ENCODE measurements at regions not wholly inside any gene's neighbourhood (a gene's known extent, or its start where the extent isn't known, plus 50 kb on each side); places are given as distances from the start of the nearest gene placed in this dataset.

DNA sequence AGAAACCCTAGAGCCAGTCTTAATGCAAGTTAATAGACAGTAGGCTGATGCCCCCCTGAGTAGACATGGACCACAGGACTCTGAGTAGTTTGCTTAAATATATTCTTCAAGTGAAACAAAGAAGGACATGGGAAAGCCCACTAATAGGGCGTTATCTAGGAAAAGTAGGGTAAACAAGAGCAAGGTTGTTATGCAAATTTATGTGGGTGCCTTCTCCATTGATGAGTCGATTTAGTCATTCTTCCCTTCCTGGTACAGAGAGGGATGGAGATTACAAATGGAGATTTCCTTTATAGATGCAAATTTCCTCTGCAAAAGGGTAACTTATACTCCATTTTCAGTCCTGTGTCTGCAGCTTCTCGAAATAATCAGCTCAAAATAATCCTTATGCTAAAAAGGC is 262.0 kb downstream of the CD83 start:
- TF ChIP-seq, protein P1, sequence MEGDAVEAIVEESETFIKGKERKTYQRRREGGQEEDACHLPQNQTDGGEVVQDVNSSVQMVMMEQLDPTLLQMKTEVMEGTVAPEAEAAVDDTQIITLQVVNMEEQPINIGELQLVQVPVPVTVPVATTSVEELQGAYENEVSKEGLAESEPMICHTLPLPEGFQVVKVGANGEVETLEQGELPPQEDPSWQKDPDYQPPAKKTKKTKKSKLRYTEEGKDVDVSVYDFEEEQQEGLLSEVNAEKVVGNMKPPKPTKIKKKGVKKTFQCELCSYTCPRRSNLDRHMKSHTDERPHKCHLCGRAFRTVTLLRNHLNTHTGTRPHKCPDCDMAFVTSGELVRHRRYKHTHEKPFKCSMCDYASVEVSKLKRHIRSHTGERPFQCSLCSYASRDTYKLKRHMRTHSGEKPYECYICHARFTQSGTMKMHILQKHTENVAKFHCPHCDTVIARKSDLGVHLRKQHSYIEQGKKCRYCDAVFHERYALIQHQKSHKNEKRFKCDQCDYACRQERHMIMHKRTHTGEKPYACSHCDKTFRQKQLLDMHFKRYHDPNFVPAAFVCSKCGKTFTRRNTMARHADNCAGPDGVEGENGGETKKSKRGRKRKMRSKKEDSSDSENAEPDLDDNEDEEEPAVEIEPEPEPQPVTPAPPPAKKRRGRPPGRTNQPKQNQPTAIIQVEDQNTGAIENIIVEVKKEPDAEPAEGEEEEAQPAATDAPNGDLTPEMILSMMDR (IDR thresholded peaks at IDR 0.05; ENCODE audit: low read depth, low read length): no peak
- no peak overlapping the region for H3K4me3 ChIP-seq (ENCODE audit: low read depth, low read length)

DNA sequence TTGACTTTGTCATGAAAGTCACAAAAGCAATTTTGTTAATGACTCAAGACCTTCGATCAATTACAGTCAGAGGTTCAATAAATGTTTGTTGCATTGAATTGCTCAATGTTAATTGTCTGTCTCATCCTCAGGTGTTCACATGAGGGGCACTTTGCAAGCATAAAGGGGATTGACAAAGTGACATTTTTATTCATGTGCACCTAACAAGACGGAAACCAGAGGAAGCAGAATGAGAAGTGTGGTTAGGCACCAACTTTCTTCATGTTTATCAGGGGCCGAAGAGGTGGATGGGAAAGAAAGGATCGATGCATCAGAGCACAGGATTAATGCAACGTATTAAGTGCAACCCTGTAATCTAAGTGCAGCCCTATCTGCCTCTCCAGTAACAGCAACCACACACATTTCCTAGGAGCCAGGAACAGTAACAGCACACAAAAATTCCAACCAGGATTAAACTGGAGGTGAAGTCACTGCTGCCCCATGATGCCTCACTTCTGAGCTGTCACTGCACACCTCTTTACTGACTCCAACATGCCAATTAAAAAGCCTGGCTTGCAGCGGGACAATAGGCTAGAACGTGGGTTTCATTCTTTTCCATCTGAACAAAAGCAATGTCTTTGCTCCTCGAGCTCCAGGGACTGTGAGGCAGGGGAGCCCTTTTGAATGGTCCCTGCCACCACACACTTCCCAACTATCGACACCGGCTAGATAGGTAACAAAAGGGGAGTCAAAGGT is 262.7 kb downstream of the CD83 start:
- TF ChIP-seq, protein P1 (IDR thresholded peaks at IDR 0.05; ENCODE audit: low read depth, low read length): no peak
- no peak overlapping the region for H3K4me3 ChIP-seq (ENCODE audit: low read depth, low read length)

DNA sequence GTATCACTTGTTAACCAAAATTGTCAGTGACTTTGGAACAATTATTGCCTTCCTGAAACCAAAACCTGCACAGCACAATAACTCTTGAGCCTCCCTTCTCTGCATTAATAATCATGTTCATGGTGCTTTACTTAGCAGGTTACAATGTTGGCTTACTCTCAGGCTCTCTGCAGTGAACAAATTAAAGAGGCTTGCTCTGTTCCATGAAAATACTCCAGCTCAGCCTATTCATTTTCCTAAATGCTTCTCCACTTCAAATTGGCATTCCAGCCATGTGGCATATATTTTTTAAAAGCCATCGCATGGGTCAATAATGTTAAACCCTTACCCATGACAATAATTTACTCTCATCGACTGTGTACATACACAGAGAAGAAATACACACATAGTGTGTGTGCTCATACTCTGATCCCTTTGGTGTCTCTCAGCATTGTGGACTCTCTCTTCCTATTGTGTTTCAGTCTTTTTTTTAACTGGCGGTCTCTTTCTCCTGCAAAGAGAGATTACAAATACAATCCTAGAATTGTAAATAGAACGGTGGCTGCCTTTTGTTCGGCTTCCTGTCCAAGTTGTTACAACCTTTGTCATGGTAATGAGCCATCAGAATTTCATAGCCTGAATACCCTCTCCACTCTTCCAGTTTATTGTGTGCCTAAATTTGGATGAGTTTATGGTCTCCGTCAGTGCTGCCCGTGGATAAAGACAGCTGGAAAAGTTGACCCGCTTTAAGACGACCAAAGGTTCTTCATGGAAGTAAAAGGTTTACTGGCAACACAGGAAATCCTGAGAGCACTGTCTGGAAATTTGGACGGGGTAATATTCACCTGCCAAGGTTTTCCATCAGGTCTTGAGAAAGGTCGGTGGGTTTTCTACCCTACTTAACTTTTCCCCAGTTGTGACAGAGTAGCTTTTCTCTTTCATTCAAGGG is 263.6 kb downstream of the CD83 start:
- TF ChIP-seq, protein P1 (IDR thresholded peaks at IDR 0.05; ENCODE audit: low read depth, low read length): no peak
- no peak overlapping the region for H3K4me3 ChIP-seq (ENCODE audit: low read depth, low read length)

DNA sequence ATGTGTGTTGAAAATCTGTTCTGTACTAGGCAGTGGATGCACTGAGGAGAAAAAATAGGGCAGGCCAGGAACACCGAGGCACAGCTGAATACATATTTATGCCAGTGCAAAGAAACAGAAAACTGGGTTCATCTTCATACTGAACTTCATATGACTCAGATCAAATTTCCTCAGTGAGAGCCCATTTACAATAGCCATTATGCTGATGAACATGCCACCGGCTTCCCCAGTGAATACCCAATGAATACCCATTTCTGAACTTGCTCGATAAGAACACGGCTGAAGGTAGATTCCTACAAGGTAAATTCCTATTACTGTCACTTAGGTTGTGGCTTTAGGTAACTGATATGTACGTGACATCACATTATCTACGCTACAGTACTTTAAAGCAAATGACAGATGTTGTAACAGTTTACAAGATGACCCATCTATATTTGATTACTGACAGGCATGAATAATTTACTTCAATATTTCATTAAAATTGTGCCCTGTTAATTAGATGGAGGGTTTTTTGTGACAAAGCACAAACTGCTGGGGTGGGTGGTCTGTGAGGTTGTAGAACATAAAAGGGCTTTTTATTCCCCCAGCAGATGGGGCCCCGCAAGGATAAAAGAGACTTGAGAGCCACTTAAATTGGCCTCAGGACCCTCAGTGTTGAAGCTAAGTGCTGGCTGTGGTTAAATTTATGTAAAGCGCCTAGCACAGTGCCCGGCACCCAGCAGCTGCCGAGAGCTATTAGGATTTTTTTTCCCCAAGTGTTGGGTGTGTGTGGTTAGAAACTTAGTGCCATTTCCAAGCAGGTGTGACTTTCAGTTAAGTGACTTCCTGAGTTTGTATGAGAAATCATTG is 264.5 kb downstream of the CD83 start:
- TF ChIP-seq, protein P1 (IDR thresholded peaks at IDR 0.05; ENCODE audit: low read depth, low read length): no peak
- no peak overlapping the region for H3K4me3 ChIP-seq (ENCODE audit: low read depth, low read length)

DNA sequence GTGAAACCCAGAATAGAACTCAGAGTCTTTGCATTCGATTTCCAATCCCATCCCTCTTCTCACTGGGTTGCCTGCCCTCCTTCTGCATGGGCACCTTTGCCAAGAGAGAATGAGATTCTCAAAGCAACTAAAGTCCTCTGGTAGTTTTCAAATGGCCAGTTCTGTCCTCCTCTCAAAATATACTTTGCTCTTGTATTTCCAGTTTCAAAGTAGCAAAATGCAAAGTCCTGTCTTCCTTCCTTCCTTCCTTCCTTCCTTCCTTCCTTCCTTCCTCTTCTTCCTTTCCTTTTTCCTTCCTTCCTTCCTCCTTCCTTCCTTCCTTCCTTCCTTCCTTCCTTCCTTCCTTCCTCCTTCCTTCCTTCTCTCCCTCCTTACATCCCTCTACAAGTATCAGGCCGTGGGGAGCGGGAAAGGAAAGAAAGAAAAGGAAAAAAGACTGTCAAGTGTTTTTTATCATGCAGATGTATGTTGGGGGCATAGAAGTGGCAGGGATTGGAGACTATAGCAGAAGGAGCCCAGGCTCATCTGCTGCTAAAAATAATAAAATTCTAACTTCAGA is 265.2 kb downstream of the CD83 start:
- TF ChIP-seq, protein P1 (IDR thresholded peaks at IDR 0.05; ENCODE audit: low read depth, low read length): no peak
- no peak overlapping the region for H3K4me3 ChIP-seq (ENCODE audit: low read depth, low read length)

DNA sequence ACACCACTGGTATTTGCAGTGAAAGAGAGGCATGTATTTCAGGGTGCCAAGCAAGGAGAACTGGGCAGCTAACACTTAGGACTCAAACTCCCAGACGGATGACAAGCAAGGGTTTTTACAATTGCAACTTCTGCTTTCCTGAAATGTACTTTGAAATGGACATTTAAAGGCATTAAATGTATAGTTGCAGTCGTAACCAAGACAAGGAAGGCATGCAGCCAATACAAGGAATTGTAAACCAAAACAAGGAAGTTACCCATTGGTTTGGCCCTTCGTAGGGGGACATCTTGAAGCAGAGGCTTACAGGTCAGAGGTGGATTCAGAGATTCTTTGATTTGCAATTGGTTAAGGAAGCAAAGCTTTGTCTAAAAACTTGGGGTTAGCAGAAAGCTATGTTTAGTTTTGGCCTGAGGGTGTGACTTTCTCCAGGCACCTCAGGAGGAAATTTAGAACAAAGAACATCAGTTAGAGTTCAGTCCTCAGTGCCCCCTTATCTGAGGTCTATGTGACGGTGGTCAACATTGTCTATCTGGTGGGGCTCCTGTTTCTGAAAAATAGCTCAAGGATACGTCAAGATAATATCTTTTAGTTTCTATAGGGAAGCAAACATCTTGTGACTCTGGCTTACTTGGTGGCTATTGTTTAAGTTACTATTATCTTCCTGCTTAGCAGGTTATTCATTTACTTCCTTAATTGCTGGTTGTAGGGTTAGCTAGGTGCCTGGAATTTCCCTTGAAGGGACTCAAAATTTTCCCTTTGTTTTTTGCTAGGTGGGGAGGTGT is 266.0 kb downstream of the CD83 start:
- no peak overlapping the region for H3K4me3 ChIP-seq (ENCODE audit: low read depth, low read length)
- TF ChIP-seq, protein P1 (IDR thresholded peaks at IDR 0.05; ENCODE audit: low read depth, low read length): no peak

All from WI38 (cell line).